GM19238 (cell line): ENCODE measurements at regions not wholly inside any gene's neighbourhood (a gene's known extent, or its start where the extent isn't known, plus 50 kb on each side); places are given as distances from the start of the nearest gene placed in this dataset.

Source experiments
- DNase-seq: peaks from one replicate; pipeline ENCODE4 v3.0.0; 2011; ENCODE audit warnings: low spot score; ENCODE audit not compliant: insufficient read length

- DNase-seq: no peak
Observed at GRCh38 chr1:56315293-56315942, 263.9 kb downstream of the PLPP3 start.

GRCh38 chr1:56313560-56313959 is 265.8 kb downstream of the PLPP3 start:
- DNase-seq: no peak

GRCh38 chr1:56311766-56312165 is 267.6 kb downstream of the PLPP3 start:
- DNase-seq: no peak

GRCh38 chr1:56310945-56311344 is 268.4 kb downstream of the PLPP3 start:
- DNase-seq: no peak

GRCh38 chr1:56309065-56309464 is 270.3 kb downstream of the PLPP3 start:
- no peak for DNase-seq

- no peak for DNase-seq
Observed at GRCh38 chr1:56304975-56305374, 274.4 kb downstream of the PLPP3 start.

GRCh38 chr1:56303805-56304204 is 275.6 kb downstream of the PLPP3 start:
- no peak for DNase-seq

- DNase-seq: no peak
Observed at GRCh38 chr1:56302878-56303277, 276.5 kb downstream of the PLPP3 start.

GRCh38 chr1:56301791-56302190 is 277.6 kb downstream of the PLPP3 start:
- no peak for DNase-seq

- DNase-seq: no peak
Observed at GRCh38 chr1:56300836-56301235, 278.5 kb downstream of the PLPP3 start.

GRCh38 chr1:56298866-56299265 is 280.5 kb downstream of the PLPP3 start:
- DNase-seq: no peak

- no peak for DNase-seq
Observed at GRCh38 chr1:56297904-56298303, 281.5 kb downstream of the PLPP3 start.

- DNase-seq: no peak
Observed at GRCh38 chr1:56297208-56297607, 282.2 kb downstream of the PLPP3 start.

GRCh38 chr1:56295949-56296929 is 283.1 kb downstream of the PLPP3 start:
- no peak for DNase-seq

- DNase-seq: no peak
Observed at GRCh38 chr1:56291374-56291919, 287.9 kb downstream of the PLPP3 start.

GRCh38 chr1:56289260-56289659 is 290.1 kb downstream of the PLPP3 start:
- DNase-seq: no peak

- no peak for DNase-seq
Observed at GRCh38 chr1:56287721-56288120, 291.6 kb downstream of the PLPP3 start.

GRCh38 chr1:56286956-56287355 is 292.4 kb downstream of the PLPP3 start:
- no peak for DNase-seq

GRCh38 chr1:56286506-56286905 is 292.9 kb downstream of the PLPP3 start:
- no peak for DNase-seq

GRCh38 chr1:56285554-56286402 is 293.6 kb downstream of the PLPP3 start:
- no peak for DNase-seq

- no peak for DNase-seq
Observed at GRCh38 chr1:56284928-56285327, 294.4 kb downstream of the PLPP3 start.
